A673 (cell line): ENCODE measurements at regions not wholly inside any gene's neighbourhood (a gene's known extent, or its start where the extent isn't known, plus 50 kb on each side); places are given as distances from the start of the nearest gene placed in this dataset.

Experiments used
- BruUV-seq: library from RNA; stranded (reverse); fragments of 400-500 nt; replicated peaks from 2 replicates; lab custom pipeline; 2021; lab: Mats Ljungman, UMichigan
- CTCF ChIA-PET: fragments of 300-600 bp; sonication (Branson Sonifier 250); formaldehyde crosslinking; loops from one replicate; lab custom pipeline; 2022; ENCODE audit warnings: antibody characterized with exemption; lab: Charles Lee
- POLR2A ChIA-PET: fragments of 300-600 bp; sonication (Branson Sonifier 250); formaldehyde crosslinking; loops from one replicate; lab custom pipeline; 2022; ENCODE audit warnings: antibody characterized with exemption; ENCODE audit not compliant: low non-redundant PET; lab: Charles Lee
- DNase-seq: peaks from one replicate; pipeline ENCODE4 v3.0.0-alpha.2; 2015; ENCODE audit warnings: low spot score
- H3K27ac ChIP-seq: fragments of 200-600 bp; sonication (generic); 2 replicates; pipeline ENCODE4 v1.5.1; 2016; ENCODE audit warnings: mixed run types, low read depth, mild to moderate bottlenecking, mixed read lengths, antibody characterized with exemption, low read length; ENCODE audit not compliant: poor library complexity, severe bottlenecking
- H3K27me3 ChIP-seq: fragments of 200-600 bp; sonication (generic); replicated peaks from 2 replicates; pipeline ENCODE4 v1.6.1; 2017; ENCODE audit warnings: mixed run types, low read depth, mild to moderate bottlenecking, mixed read lengths, antibody characterized with exemption, low read length; ENCODE audit not compliant: insufficient read depth, poor library complexity
- H3K36me3 ChIP-seq: fragments of 200-600 bp; sonication (generic); 2 replicates; pipeline ENCODE4 v1.6.1; 2016; ENCODE audit warnings: mixed run types, mild to moderate bottlenecking, mixed read lengths, antibody characterized with exemption, low read length; ENCODE audit not compliant: insufficient read depth, poor library complexity, severe bottlenecking
- H3K4me1 ChIP-seq: fragments of 200-600 bp; sonication (generic); 2 replicates; pipeline ENCODE4 v1.6.1; 2017; ENCODE audit warnings: mixed run types, mild to moderate bottlenecking, mixed read lengths, antibody characterized with exemption, low read length; ENCODE audit not compliant: insufficient read depth, poor library complexity, severe bottlenecking
- H3K4me3 ChIP-seq: fragments of 200-600 bp; sonication (generic); 2 replicates; pipeline ENCODE4 v1.5.1; 2016; ENCODE audit warnings: low read depth, mixed run types, mild to moderate bottlenecking, mixed read lengths, low read length; ENCODE audit not compliant: poor library complexity, severe bottlenecking
- H3K9me3 ChIP-seq: fragments of 200-600 bp; sonication (generic); 2 replicates; pipeline ENCODE4 v1.6.1; 2016; ENCODE audit warnings: mixed run types, low read depth, mild to moderate bottlenecking, mixed read lengths, antibody characterized with exemption, low read length; ENCODE audit not compliant: poor library complexity, severe bottlenecking
- EZH2 ChIP-seq: fragments of 200-600 bp; sonication (generic); IDR thresholded peaks from 2 replicates; pipeline ENCODE4 v1.6.1; 2017; ENCODE audit warnings: borderline replicate concordance, low read depth, mild to moderate bottlenecking, mixed read lengths, antibody characterized with exemption, low read length; ENCODE audit not compliant: poor library complexity, severe bottlenecking
- intact Hi-C: fragments of 100-400 bp; cut with micrococcal nuclease; formaldehyde crosslinking; loops from one replicate; pipeline ENCODE4 v1.10.0; 2022; ENCODE audit not compliant: unreplicated experiment
- TF ChIP-seq, protein P1 (sequence below): fragments of 300-800, 200-600 bp; sonication (generic); conservative IDR thresholded peaks from 2 replicates; pipeline ENCODE4 v1.5.1; 2017; ENCODE audit warnings: low read depth, mild to moderate bottlenecking, antibody characterized with exemption, low read length, moderate library complexity, mixed read lengths

DNA sequence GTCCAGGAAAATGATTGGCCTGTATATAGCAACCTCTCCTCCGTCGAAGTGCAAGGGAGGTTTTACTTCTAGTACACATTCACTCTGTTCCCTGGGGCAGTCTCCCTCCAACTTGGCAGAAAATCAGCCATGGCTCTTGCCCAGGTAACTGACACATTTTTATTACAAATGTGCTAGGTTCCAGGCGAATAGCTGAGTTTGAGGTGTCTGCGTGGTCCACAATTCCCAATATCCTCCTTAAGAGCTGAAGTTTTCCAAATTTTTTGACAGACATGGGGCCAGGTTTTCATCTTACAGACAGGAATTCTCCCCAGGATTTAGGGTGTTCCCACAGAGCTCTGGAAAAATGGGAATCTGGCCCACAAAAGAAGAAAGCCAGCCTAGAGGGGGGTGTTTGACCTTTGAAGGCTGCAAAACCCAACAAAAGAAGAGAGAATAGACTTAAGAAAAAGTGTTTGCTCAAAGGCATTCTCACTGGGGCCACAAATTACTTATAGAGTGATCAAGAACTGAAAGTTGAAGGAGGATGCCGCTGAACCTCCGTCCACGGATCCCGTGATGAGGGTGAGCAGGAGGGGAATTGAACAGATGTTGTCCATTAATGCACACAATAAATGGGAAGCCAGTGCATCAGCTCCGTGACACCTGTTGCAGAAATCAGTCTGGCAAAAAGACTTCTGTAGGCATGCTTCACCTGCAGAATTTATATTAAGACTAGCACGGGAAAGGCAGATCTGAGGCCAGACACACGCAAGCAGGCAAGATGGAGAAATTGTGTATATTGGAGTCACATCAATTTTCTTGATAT is 242.3 kb upstream of the COPS8 start:
- peaks cover 6% of the 10 kb centered on the region for H3K9me3 ChIP-seq
- POLR2A ChIA-PET, result no interaction called here
- intact Hi-C loops, result no loop called here
- no peak overlapping the region for H3K27ac ChIP-seq
- no peak overlapping the region for H3K4me3 ChIP-seq
- TF ChIP-seq, protein P1, sequence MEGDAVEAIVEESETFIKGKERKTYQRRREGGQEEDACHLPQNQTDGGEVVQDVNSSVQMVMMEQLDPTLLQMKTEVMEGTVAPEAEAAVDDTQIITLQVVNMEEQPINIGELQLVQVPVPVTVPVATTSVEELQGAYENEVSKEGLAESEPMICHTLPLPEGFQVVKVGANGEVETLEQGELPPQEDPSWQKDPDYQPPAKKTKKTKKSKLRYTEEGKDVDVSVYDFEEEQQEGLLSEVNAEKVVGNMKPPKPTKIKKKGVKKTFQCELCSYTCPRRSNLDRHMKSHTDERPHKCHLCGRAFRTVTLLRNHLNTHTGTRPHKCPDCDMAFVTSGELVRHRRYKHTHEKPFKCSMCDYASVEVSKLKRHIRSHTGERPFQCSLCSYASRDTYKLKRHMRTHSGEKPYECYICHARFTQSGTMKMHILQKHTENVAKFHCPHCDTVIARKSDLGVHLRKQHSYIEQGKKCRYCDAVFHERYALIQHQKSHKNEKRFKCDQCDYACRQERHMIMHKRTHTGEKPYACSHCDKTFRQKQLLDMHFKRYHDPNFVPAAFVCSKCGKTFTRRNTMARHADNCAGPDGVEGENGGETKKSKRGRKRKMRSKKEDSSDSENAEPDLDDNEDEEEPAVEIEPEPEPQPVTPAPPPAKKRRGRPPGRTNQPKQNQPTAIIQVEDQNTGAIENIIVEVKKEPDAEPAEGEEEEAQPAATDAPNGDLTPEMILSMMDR, result no peak
- TF ChIP-seq EZH2, result no peak
- CTCF ChIA-PET, result no interaction called here
- no peaks in the 10 kb centered on the region for H3K4me1 ChIP-seq
- H3K27me3 ChIP-seq, result no peaks in the 10 kb centered on the region
- no peaks in the 10 kb centered on the region for H3K36me3 ChIP-seq
- no peak for DNase-seq
- no TSS peak for BruUV-seq

DNA sequence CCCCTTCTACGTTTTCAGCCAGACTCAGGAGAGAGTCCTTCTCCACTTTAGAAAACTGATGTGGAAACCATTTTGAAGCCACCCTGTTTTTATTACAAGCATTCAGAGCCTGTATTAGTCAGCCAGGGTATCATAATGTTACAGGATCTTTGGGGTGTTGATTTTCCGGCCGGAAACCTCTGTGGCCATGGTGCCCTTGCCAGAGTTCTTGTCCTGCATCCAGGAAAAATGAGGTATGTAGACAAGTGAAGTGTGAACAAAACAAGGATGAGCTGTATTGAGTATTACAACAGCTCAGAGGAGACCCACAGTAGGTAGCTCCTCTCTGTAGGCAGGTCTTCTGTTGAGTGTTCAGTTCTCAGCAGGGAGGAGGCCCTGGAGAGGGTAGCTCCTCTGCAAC is 241.0 kb upstream of the COPS8 start:
- intact Hi-C loops, result no loop called here
- Histone ChIP-seq H3K27me3 (no peaks in the 10 kb centered on the region), H3K4me1 (no peaks in the 10 kb centered on the region), H3K9me3 (peaks cover 6% of the 10 kb centered on the region), H3K4me3 (no peak overlapping the region), H3K27ac (no peak overlapping the region), H3K36me3 (no peaks in the 10 kb centered on the region)
- POLR2A ChIA-PET, result no interaction called here
- no peak for DNase-seq
- CTCF ChIA-PET, result no interaction called here
- BruUV-seq, result no TSS peak
- TF ChIP-seq, protein P1, result no peak
- TF ChIP-seq EZH2, result no peak

DNA sequence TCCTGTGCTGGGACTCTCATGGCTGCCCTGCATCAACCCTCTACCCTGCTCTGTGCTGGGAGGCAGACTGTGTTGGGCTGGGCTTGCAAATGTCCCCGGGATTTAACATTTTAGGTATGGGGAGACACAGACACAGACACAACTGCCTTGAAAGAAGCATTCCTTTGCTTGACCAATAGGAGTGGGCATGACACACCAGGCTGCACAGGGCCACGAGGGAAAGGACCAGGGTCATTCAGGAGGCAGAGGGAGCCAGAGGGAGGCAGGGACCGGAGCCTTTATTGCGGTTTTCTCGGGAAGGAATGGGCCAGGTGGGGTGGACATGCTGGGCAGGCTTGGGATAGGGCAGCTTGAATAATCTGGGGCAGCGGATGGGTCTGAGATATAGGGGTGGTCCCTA is 238.7 kb upstream of the COPS8 start:
- H3K27me3 ChIP-seq, result no peaks in the 10 kb centered on the region
- H3K4me1 ChIP-seq, result no peaks in the 10 kb centered on the region
- no peak overlapping the region for H3K4me3 ChIP-seq
- no peaks in the 10 kb centered on the region for H3K36me3 ChIP-seq
- ChIA-PET POLR2A (no interaction called here), CTCF (no interaction called here)
- H3K9me3 ChIP-seq, result peaks cover 6% of the 10 kb centered on the region
- intact Hi-C loops, result no loop called here
- no peak overlapping the region for H3K27ac ChIP-seq
- TF ChIP-seq EZH2, result no peak
- TF ChIP-seq, protein P1, result no peak
- DNase-seq, result no peak
- BruUV-seq, result no TSS peak
